GM12892 (cell line): ENCODE measurements at regions not wholly inside any gene's neighbourhood (a gene's known extent, or its start where the extent isn't known, plus 50 kb on each side); places are given as distances from the start of the nearest gene placed in this dataset.

Experiments
- POLR2A ChIP-seq: IDR thresholded peaks from 2 replicates; pipeline ENCODE4 v1.6.1; 2011; ENCODE audit warnings: low read depth, low read length, control low read depth
- POLR2AphosphoS5 ChIP-seq: IDR thresholded peaks from 2 replicates; pipeline ENCODE4 v1.6.1; 2011; ENCODE audit warnings: low read depth, low read length, control low read depth
- TAF1 ChIP-seq: IDR thresholded peaks from 2 replicates; pipeline ENCODE4 v1.6.1; 2011; ENCODE audit warnings: low read depth, mild to moderate bottlenecking, control low read depth, low read length, borderline replicate concordance

GRCh38 chr4:58646126-58646525 is 1535.9 kb upstream of the IGFBP7 start:
- TF ChIP-seq POLR2A (no peak), POLR2AphosphoS5 (no peak), TAF1 (no peak)
